ENCODE measurements at regions not wholly inside any gene's neighbourhood (a gene's known extent, or its start where the extent isn't known, plus 50 kb on each side); places are given as distances from the start of the nearest gene placed in this dataset.

DNA sequence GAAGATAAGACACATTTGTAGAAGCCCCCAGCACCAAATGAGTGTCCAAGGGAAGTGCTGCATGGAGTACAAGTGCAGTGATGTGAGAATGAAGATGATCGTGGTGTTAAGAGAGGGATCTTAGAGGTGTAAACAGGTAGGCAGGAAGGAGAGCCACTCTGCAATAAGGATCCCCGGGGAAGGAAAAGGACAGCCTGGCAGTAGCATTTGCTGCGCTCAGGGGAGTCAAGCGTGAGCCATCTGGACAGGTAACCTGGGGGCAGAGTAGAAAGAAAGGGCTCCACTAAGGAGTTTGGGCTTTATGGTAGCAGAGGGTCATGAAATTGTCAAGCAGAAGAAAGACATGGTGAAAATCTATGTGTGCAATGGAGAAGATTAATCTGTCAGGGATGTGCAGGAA is 587.2 kb downstream of the BUD13 start:
- CTCF ChIA-PET: no interaction called here
- no peaks in the 10 kb centered on the region for H3K9me3 ChIP-seq (ENCODE audit: control insufficient read depth, insufficient read depth, low read length)
- TF ChIP-seq, protein P1, sequence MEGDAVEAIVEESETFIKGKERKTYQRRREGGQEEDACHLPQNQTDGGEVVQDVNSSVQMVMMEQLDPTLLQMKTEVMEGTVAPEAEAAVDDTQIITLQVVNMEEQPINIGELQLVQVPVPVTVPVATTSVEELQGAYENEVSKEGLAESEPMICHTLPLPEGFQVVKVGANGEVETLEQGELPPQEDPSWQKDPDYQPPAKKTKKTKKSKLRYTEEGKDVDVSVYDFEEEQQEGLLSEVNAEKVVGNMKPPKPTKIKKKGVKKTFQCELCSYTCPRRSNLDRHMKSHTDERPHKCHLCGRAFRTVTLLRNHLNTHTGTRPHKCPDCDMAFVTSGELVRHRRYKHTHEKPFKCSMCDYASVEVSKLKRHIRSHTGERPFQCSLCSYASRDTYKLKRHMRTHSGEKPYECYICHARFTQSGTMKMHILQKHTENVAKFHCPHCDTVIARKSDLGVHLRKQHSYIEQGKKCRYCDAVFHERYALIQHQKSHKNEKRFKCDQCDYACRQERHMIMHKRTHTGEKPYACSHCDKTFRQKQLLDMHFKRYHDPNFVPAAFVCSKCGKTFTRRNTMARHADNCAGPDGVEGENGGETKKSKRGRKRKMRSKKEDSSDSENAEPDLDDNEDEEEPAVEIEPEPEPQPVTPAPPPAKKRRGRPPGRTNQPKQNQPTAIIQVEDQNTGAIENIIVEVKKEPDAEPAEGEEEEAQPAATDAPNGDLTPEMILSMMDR (IDR thresholded peaks at IDR 0.05; ENCODE audit: low read depth, low read length): no peak

DNA sequence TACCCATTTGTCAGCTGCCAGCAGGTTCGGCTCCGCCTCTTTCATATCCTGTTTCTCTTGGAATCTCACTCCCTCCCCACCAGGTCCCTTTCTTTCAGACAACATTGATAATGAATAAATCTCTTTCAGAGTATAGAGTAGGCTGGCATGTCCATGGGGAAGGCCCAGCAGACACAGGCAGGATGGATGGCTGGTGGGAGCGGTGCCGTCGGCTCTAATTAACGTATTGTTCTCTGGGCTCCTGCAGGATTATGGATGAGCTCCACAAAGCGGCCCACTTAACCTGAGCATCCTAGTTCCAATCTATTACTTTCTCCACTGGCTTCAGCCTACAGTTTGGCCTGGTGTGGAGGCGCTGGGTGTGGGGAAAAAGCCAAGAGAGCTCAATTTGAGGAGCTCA is 588.0 kb downstream of the BUD13 start:
- CTCF ChIA-PET: no interaction called here

More for the DNA sequence above, 587.2 kb downstream of the BUD13 start:
- Histone ChIP-seq H3K27me3 (ENCODE audit: control insufficient read depth, insufficient read depth, low read length) (peaks cover 5% of the 10 kb centered on the region), H3K27ac (ENCODE audit: low read depth, low read length) (no peak overlapping the region), H3K4me3 (ENCODE audit: low read depth, low read length) (no peak overlapping the region)
- POLR2A ChIA-PET: no interaction called here
- DNase-seq (ENCODE audit: low read depth, low spot score): no peak

DNA sequence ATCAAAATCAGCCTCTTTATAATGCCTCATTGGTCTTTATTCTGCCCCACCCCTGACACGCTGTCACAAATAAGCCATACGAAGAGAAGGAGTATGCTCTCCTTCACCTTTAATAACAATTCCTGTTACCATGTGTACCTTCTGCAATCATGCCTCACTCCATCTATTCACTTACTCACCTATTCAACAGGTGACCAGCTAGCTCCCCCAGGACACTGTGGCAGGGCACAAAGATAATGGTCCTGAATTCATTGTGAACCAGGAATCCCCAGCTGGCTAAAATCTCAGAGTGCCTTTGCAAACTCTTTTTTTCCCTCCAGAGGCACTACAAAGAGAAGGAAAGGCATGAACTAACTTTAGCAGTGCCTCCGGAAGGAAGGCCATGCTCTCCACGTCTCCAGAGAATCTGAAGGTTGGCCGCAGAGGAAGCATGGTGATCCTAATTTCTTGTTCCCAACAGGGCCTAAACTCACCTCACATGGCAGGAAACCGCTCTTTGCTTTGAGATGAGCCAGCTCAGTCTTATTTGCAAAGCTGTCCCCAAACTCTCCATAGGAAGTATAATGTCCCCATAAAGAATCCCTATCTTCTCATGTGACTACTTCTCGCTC is 590.3 kb downstream of the BUD13 start:
- ChIA-PET CTCF (interaction anchor here (0.7 kb wide), 1 partner anchor 34 kb away, joined by 3 read pairs; no protein-coding TSS in a partner anchor), POLR2A (interaction anchor here (0.6 kb wide), 1 partner anchor 11 kb away, joined by 5 read pairs; no protein-coding TSS in a partner anchor)
- Histone ChIP-seq H3K9me3 (ENCODE audit: control insufficient read depth, insufficient read depth, low read length) (no peaks in the 10 kb centered on the region), H3K27me3 (ENCODE audit: control insufficient read depth, insufficient read depth, low read length) (peaks cover 6% of the 10 kb centered on the region), H3K27ac (ENCODE audit: low read depth, low read length) (no peak overlapping the region), H3K4me3 (ENCODE audit: low read depth, low read length) (no peak overlapping the region)
- TF ChIP-seq, protein P1 (IDR thresholded peaks at IDR 0.05; ENCODE audit: low read depth, low read length): no peak
- no peak for DNase-seq (ENCODE audit: low read depth, low spot score)

More for the DNA sequence above, 588.0 kb downstream of the BUD13 start:
- POLR2A ChIA-PET: no interaction called here
- H3K4me3 ChIP-seq (ENCODE audit: low read depth, low read length): no peak overlapping the region
- no peak for DNase-seq (ENCODE audit: low read depth, low spot score)
- peaks cover 8% of the 10 kb centered on the region for H3K27me3 ChIP-seq (ENCODE audit: control insufficient read depth, insufficient read depth, low read length)
- H3K9me3 ChIP-seq (ENCODE audit: control insufficient read depth, insufficient read depth, low read length): no peaks in the 10 kb centered on the region
- TF ChIP-seq, protein P1 (IDR thresholded peaks at IDR 0.05; ENCODE audit: low read depth, low read length): no peak
- H3K27ac ChIP-seq (ENCODE audit: low read depth, low read length): no peak overlapping the region

DNA sequence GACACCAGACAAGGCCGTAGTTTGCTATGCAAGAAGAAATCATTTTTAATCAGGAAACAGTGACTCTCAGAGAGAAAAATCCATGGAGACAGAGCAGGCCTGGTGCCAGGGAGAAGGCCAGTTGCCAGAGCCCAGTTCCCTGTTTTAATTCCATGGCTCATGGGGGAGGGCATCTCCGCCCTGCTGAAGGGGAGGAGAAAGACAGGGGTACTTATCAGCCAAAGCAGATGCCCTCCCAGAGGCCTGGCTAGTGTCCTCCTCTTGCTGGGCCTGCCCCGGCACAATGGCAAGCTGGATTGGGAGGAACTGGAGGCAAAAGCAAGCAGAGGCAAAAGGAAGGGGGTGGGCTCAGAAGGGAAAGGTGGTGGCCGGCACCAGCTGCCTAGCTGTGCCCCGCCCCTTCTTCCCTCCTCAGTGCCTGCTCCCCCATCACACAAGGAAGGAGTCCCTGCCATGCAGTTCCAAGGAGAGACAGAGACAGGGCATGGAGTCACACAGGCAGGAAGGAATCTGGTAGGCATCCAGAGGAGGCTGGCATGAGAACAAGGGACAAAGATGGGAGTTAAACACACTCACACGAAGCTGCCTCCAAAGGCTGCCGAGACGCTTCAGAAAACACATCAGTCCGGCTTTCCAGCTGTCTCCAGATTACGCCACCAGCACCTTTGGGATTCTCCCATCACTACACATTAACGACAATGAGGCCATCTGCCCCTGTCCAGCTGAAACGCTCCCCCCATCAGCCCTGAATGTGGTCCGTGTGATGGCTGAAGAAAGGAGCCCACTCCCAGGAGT is 591.8 kb downstream of the BUD13 start:
- Histone ChIP-seq H3K27me3 (ENCODE audit: control insufficient read depth, insufficient read depth, low read length) (peaks cover 6% of the 10 kb centered on the region), H3K27ac (ENCODE audit: low read depth, low read length) (no peak overlapping the region), H3K9me3 (ENCODE audit: control insufficient read depth, insufficient read depth, low read length) (no peaks in the 10 kb centered on the region), H3K4me3 (ENCODE audit: low read depth, low read length) (no peak overlapping the region)
- DNase-seq (ENCODE audit: low read depth, low spot score): no peak
- CTCF ChIA-PET: no interaction called here
- POLR2A ChIA-PET: no interaction called here
- TF ChIP-seq, protein P1 (IDR thresholded peaks at IDR 0.05; ENCODE audit: low read depth, low read length): no peak

DNA sequence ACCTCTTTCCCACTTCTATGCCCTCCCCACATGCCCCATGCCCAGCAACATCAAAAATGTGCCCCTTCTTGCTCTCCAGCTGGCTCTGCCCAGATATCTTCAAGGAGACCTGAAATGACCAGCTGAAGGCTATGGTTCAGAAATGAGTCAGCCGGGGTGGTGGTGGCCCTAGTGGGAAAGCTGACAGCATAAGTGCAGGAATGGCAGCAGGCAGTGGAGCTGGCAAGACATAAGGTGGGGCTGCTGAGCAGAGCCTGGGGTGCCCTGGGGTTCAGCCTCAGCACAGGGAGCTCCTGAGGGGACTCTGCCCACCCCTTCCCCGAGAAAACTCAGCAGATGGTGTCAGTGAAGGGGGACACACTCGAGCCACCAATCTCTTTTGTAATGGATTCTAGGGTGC is 593.4 kb downstream of the BUD13 start:
- TF ChIP-seq, protein P1 (IDR thresholded peaks at IDR 0.05; ENCODE audit: low read depth, low read length): no peak
- Histone ChIP-seq H3K4me3 (ENCODE audit: low read depth, low read length) (no peak overlapping the region), H3K27me3 (ENCODE audit: control insufficient read depth, insufficient read depth, low read length) (peaks cover 5% of the 10 kb centered on the region), H3K27ac (ENCODE audit: low read depth, low read length) (no peak overlapping the region), H3K9me3 (ENCODE audit: control insufficient read depth, insufficient read depth, low read length) (no peaks in the 10 kb centered on the region)
- ChIA-PET POLR2A (no interaction called here), CTCF (no interaction called here)
- no peak for DNase-seq (ENCODE audit: low read depth, low spot score)
